Smooth muscle cell (in vitro differentiated cells): ENCODE measurements at regions not wholly inside any gene's neighbourhood (a gene's known extent, or its start where the extent isn't known, plus 50 kb on each side); places are given as distances from the start of the nearest gene placed in this dataset.

Source experiments
- DNase-seq: peaks from one replicate; lab custom pipeline; 2025; ENCODE audit not compliant: unreplicated experiment; lab: John Stamatoyannopoulos, UW
- H2AFZ ChIP-seq: fragments of 200-600 bp; sonication (generic); 2 replicates; pipeline ENCODE4 v1.6.0; 2016; ENCODE audit warnings: antibody characterized with exemption, low read depth, mild to moderate bottlenecking
- H3F3A ChIP-seq: fragments of 200-600 bp; sonication (generic); 2 replicates; pipeline ENCODE4 v1.6.0; 2017; ENCODE audit warnings: antibody characterized with exemption, low read depth
- H3K27ac ChIP-seq: fragments of 200-600 bp; sonication (generic); 2 replicates; pipeline ENCODE4 v1.5.1; 2016; ENCODE audit warnings: low read depth, mild to moderate bottlenecking
- H3K27me3 ChIP-seq: fragments of 200-600 bp; sonication (generic); 2 replicates; pipeline ENCODE4 v1.6.1; 2016; ENCODE audit warnings: low read depth, mild to moderate bottlenecking
- H3K36me3 ChIP-seq: fragments of 200-600 bp; sonication (generic); 2 replicates; pipeline ENCODE4 v1.5.1; 2016; ENCODE audit warnings: low read depth
- H3K4me1 ChIP-seq: fragments of 200-600 bp; sonication (generic); 2 replicates; pipeline ENCODE4 v1.5.1; 2016; ENCODE audit warnings: low read depth
- H3K4me2 ChIP-seq: fragments of 200-600 bp; sonication (generic); 2 replicates; pipeline ENCODE4 v1.6.0; 2016; ENCODE audit warnings: mild to moderate bottlenecking
- H3K4me3 ChIP-seq: fragments of 200-600 bp; sonication (generic); 2 replicates; pipeline ENCODE4 v1.5.1; 2016; ENCODE audit warnings: mild to moderate bottlenecking
- H3K79me2 ChIP-seq: fragments of 200-600 bp; sonication (generic); 2 replicates; pipeline ENCODE4 v1.6.0; 2016; ENCODE audit warnings: low read depth, mild to moderate bottlenecking
- H3K9ac ChIP-seq: fragments of 200-600 bp; sonication (generic); 2 replicates; pipeline ENCODE4 v1.6.0; 2016; ENCODE audit warnings: low read depth
- H3K9me3 ChIP-seq: fragments of 200-600 bp; sonication (generic); replicated peaks from 2 replicates; pipeline ENCODE4 v1.5.1; 2016; ENCODE audit warnings: low read depth
- H4K20me1 ChIP-seq: fragments of 200-600 bp; sonication (generic); 2 replicates; pipeline ENCODE4 v1.6.0; 2016; ENCODE audit warnings: low read depth
- WGBS: methylation state at CpG from one replicate; pipeline ENCODE4 v1.1.7; 2016; ENCODE audit warnings: low lambda C conversion rate; 5-methylcytosine and 5-hydroxymethylcytosine counted together
- TF ChIP-seq, protein P1 (sequence below): fragments of 200-600 bp; sonication (generic); IDR thresholded peaks from 2 replicates; pipeline ENCODE4 v1.5.1; 2017; ENCODE audit warnings: borderline replicate concordance, mild to moderate bottlenecking, antibody characterized with exemption; ENCODE audit not compliant: insufficient read depth, poor library complexity, severe bottlenecking

DNA sequence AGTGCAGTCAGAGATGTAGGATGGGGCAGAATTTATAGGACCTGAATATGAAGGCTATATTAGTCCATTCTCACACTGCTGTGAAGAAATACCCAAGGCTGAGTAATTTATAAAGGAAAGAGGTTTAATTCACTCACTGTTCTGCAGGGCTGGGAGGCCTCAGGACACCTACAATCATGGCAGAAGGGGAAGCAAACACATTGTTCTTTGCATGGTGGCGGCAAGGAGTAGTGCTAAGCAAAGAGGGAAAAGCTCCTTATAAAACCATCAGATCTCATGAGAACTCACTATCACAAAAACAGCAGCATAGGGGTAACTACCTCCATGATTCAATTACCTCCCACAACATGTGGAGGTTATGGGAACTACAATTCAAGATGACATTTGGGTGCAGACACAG lies 76.8 kb upstream of the MSTN start:
- 89% methylated on average over 1 of the region's 1 CpG for WGBS
- H3K9me3 ChIP-seq = no peaks in the 10 kb centered on the region
- TF ChIP-seq, protein P1, sequence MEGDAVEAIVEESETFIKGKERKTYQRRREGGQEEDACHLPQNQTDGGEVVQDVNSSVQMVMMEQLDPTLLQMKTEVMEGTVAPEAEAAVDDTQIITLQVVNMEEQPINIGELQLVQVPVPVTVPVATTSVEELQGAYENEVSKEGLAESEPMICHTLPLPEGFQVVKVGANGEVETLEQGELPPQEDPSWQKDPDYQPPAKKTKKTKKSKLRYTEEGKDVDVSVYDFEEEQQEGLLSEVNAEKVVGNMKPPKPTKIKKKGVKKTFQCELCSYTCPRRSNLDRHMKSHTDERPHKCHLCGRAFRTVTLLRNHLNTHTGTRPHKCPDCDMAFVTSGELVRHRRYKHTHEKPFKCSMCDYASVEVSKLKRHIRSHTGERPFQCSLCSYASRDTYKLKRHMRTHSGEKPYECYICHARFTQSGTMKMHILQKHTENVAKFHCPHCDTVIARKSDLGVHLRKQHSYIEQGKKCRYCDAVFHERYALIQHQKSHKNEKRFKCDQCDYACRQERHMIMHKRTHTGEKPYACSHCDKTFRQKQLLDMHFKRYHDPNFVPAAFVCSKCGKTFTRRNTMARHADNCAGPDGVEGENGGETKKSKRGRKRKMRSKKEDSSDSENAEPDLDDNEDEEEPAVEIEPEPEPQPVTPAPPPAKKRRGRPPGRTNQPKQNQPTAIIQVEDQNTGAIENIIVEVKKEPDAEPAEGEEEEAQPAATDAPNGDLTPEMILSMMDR = no peak
- H3K36me3 ChIP-seq = no peaks in the 10 kb centered on the region
- no peaks in the 10 kb centered on the region for H3F3A ChIP-seq
- no peaks in the 10 kb centered on the region for H4K20me1 ChIP-seq
- H3K4me2 ChIP-seq = no peak overlapping the region
- no peaks in the 10 kb centered on the region for H3K27me3 ChIP-seq
- H2AFZ ChIP-seq = no peak overlapping the region
- no peak overlapping the region for H3K9ac ChIP-seq
- no peaks in the 10 kb centered on the region for H3K4me1 ChIP-seq
- H3K4me3 ChIP-seq = no peak overlapping the region
- H3K27ac ChIP-seq = no peak overlapping the region
- H3K79me2 ChIP-seq = no peaks in the 10 kb centered on the region
- DNase-seq = no peak

DNA sequence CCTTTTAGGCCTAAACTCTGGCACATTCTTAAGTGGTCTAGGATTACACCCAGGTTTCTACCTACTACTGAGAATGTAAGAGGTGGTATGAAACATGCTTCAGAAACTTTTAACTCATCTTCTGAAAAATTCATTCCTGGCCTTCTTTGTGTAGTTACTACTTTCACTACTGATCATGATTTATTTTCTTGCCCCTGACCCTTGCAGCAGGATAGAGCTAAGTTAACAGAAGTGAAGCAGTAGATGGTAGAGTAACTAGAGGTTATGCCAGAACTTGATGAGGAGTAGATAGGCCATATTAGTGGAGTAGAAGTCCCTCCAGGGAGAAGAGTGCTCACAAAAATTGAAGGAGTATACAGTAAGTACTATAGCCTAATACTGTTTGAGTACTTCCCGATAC lies 75.5 kb upstream of the MSTN start:
- 92% methylated on average over 1 of the region's 1 CpG for WGBS
- TF ChIP-seq, protein P1 = no peak
- no peak overlapping the region for H3K4me2 ChIP-seq
- H4K20me1 ChIP-seq = no peaks in the 10 kb centered on the region
- no peak overlapping the region for H3K27ac ChIP-seq
- H3K79me2 ChIP-seq = no peaks in the 10 kb centered on the region
- H3K4me3 ChIP-seq = no peak overlapping the region
- H2AFZ ChIP-seq = no peak overlapping the region
- no peak overlapping the region for H3K9ac ChIP-seq
- H3K36me3 ChIP-seq = no peaks in the 10 kb centered on the region
- H3K9me3 ChIP-seq = no peaks in the 10 kb centered on the region
- DNase-seq = no peak
- no peaks in the 10 kb centered on the region for H3F3A ChIP-seq
- no peaks in the 10 kb centered on the region for H3K27me3 ChIP-seq
- no peaks in the 10 kb centered on the region for H3K4me1 ChIP-seq

DNA sequence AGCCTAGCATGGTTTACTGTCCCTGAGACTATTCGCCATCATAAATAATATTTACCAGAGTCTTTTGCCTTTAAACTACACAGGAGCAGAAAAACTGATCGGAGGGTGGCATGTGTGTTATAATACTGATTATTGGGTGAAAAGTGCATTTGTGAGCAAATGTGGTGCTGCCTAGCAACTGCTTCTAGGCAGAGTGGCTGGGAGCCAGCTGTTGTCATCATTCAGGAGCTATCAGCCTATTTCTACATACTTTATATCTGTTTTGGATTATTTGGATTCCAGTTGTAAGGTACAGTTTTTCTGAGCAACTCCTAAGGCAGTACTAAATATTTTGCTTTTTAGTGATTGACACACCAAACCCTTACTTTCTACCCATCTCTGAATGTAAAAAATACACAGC lies 75.0 kb upstream of the MSTN start:
- H3F3A ChIP-seq = no peaks in the 10 kb centered on the region
- no peaks in the 10 kb centered on the region for H3K27me3 ChIP-seq
- no peak overlapping the region for H3K9ac ChIP-seq
- H4K20me1 ChIP-seq = no peaks in the 10 kb centered on the region
- 91% methylated on average over 2 of the region's 2 CpGs for WGBS
- no peaks in the 10 kb centered on the region for H3K79me2 ChIP-seq
- no peak overlapping the region for H3K4me2 ChIP-seq
- DNase-seq = no peak
- TF ChIP-seq, protein P1 = no peak
- H3K36me3 ChIP-seq = no peaks in the 10 kb centered on the region
- H2AFZ ChIP-seq = no peak overlapping the region
- H3K4me3 ChIP-seq = no peak overlapping the region
- no peak overlapping the region for H3K27ac ChIP-seq
- no peaks in the 10 kb centered on the region for H3K4me1 ChIP-seq
- no peaks in the 10 kb centered on the region for H3K9me3 ChIP-seq

DNA sequence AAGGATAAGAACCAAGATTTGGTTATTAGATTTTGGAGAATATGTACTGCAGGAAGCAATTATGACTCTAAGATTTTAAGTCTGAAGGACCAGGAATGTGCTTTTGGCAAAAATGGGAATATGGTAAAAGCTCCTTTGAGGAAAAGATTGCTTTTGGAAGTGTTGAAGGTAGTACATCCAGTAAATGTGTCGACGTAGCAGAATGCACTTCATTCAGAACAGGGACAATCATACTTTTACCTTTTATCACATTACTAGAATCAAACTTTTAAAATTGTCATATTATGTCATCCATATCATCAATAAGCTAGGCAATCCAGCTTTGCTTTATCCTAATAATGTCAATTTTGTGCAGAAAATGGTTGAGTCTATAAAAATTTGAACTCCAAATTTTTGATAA lies 74.3 kb upstream of the MSTN start:
- H3K4me3 ChIP-seq = no peak overlapping the region
- no peak overlapping the region for H3K9ac ChIP-seq
- H4K20me1 ChIP-seq = no peaks in the 10 kb centered on the region
- H3K27ac ChIP-seq = no peak overlapping the region
- H3K36me3 ChIP-seq = no peaks in the 10 kb centered on the region
- H3F3A ChIP-seq = no peaks in the 10 kb centered on the region
- no peak overlapping the region for H2AFZ ChIP-seq
- no peaks in the 10 kb centered on the region for H3K9me3 ChIP-seq
- no peak for DNase-seq
- H3K27me3 ChIP-seq = no peaks in the 10 kb centered on the region
- WGBS = 88% methylated on average over 2 of the region's 2 CpGs
- no peaks in the 10 kb centered on the region for H3K4me1 ChIP-seq
- TF ChIP-seq, protein P1 = no peak
- H3K4me2 ChIP-seq = no peak overlapping the region
- H3K79me2 ChIP-seq = no peaks in the 10 kb centered on the region
